ENCODE measurements at regions not wholly inside any gene's neighbourhood (a gene's known extent, or its start where the extent isn't known, plus 50 kb on each side); places are given as distances from the start of the nearest gene placed in this dataset.

DNA sequence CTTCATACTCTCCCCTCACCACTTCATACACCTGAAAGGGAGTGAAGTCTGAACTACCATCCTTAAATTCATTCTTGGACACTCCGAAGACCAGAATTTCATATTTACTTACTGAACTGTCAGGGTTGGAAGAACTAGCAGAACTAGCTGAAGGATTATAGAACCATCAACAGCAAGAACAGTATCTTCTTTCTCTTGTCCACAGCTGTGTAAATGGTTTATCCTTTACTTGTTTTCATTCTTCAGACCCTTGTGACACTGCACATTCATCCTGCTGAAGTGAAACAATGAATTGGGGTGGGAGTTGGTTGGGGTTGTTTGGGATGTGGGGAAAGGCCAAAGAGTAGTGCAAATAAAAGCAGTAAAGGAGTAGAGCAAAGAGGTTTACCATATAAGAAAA, 350.9 kb downstream of the ZIC1 start:
- no peak for TF ChIP-seq EZH2 (IDR thresholded peaks at IDR 0.05; ENCODE audit: borderline replicate concordance, low read depth, low read length, poor library complexity, severe bottlenecking)
- TF ChIP-seq, protein P1, sequence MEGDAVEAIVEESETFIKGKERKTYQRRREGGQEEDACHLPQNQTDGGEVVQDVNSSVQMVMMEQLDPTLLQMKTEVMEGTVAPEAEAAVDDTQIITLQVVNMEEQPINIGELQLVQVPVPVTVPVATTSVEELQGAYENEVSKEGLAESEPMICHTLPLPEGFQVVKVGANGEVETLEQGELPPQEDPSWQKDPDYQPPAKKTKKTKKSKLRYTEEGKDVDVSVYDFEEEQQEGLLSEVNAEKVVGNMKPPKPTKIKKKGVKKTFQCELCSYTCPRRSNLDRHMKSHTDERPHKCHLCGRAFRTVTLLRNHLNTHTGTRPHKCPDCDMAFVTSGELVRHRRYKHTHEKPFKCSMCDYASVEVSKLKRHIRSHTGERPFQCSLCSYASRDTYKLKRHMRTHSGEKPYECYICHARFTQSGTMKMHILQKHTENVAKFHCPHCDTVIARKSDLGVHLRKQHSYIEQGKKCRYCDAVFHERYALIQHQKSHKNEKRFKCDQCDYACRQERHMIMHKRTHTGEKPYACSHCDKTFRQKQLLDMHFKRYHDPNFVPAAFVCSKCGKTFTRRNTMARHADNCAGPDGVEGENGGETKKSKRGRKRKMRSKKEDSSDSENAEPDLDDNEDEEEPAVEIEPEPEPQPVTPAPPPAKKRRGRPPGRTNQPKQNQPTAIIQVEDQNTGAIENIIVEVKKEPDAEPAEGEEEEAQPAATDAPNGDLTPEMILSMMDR (conservative IDR thresholded peaks at IDR 0.05; ENCODE audit: low read depth, low read length), result no peak

All from A673 (cell line).